Eye (tissue), 1 donor: ENCODE measurements at regions not wholly inside any gene's neighbourhood (a gene's known extent, or its start where the extent isn't known, plus 50 kb on each side); places are given as distances from the start of the nearest gene placed in this dataset.
"Not testable (repeated sequence)": the region's sequence is repeated elsewhere in the genome, so short reads cannot be mapped to it uniquely, and the experiment has no call there.

Experiments
- DNase-seq: peaks from one replicate; pipeline ENCODE4 v3.0.0-alpha.2; 2015

GRCh38 chr17:68142595-68142994 lies 105.2 kb upstream of the AMZ2 start:
- DNase-seq, result no peak

GRCh38 chr17:68143425-68143824 lies 104.4 kb upstream of the AMZ2 start:
- DNase-seq, result no peak

GRCh38 chr17:68145088-68145487 lies 102.8 kb upstream of the AMZ2 start:
- DNase-seq, result no peak

- no peak for DNase-seq
These were observed 98.9 kb upstream of the AMZ2 start for GRCh38 chr17:68148936-68149335.

GRCh38 chr17:68152161-68152571 lies 95.7 kb upstream of the AMZ2 start:
- DNase-seq, result no peak

- DNase-seq, result no peak
These were observed 92.2 kb upstream of the AMZ2 start for GRCh38 chr17:68155692-68156091.

- no peak for DNase-seq
These were observed 86.0 kb upstream of the AMZ2 start for GRCh38 chr17:68161644-68162428.

- not testable (repeated sequence) for DNase-seq
These were observed 79.3 kb upstream of the AMZ2 start for GRCh38 chr17:68168273-68169164.

- DNase-seq, result not testable (repeated sequence)
These were observed 78.5 kb upstream of the AMZ2 start for GRCh38 chr17:68169165-68169821.

GRCh38 chr17:68169840-68170239 lies 78.0 kb upstream of the AMZ2 start:
- DNase-seq, result no peak

GRCh38 chr17:68170246-68170645 lies 77.6 kb upstream of the AMZ2 start:
- DNase-seq, result no peak

- DNase-seq, result peak; percentile 92
These were observed 75.3 kb upstream of the AMZ2 start for GRCh38 chr17:68172461-68172954.

GRCh38 chr17:68175416-68175815 lies 72.4 kb upstream of the AMZ2 start:
- DNase-seq, result no peak

- DNase-seq, result no peak
These were observed 71.9 kb upstream of the AMZ2 start for GRCh38 chr17:68175905-68176304.

- DNase-seq, result no peak
These were observed 71.1 kb upstream of the AMZ2 start for GRCh38 chr17:68176718-68177117.

GRCh38 chr17:68178831-68179230 lies 69.0 kb upstream of the AMZ2 start:
- no peak for DNase-seq

GRCh38 chr17:68179236-68179925 lies 68.5 kb upstream of the AMZ2 start:
- DNase-seq, result no peak

- DNase-seq, result no peak
These were observed 67.9 kb upstream of the AMZ2 start for GRCh38 chr17:68179926-68180285.

- DNase-seq, result no peak
These were observed 65.9 kb upstream of the AMZ2 start for GRCh38 chr17:68182011-68182306.

- DNase-seq, result no peak
These were observed 64.8 kb upstream of the AMZ2 start for GRCh38 chr17:68182940-68183551.

GRCh38 chr17:68184141-68184571 lies 63.7 kb upstream of the AMZ2 start:
- peak; percentile 36 for DNase-seq

GRCh38 chr17:68184816-68185436 lies 62.9 kb upstream of the AMZ2 start:
- no peak for DNase-seq
